PC-9 (cell line): ENCODE measurements at regions not wholly inside any gene's neighbourhood (a gene's known extent, or its start where the extent isn't known, plus 50 kb on each side); places are given as distances from the start of the nearest gene placed in this dataset.

ENCODE experiments used
- EZH2 ChIP-seq: fragments of 200-600 bp; sonication (generic); IDR thresholded peaks from 2 replicates; pipeline ENCODE4 v1.8.0; 2017; ENCODE audit warnings: antibody characterized with exemption, low read depth
- TF ChIP-seq, protein P1 (sequence below): fragments of 200-600 bp; sonication (generic); conservative IDR thresholded peaks from 2 replicates; pipeline ENCODE4 v1.6.1; 2017; ENCODE audit warnings: mixed run types, antibody characterized with exemption, mild to moderate bottlenecking, moderate library complexity

DNA sequence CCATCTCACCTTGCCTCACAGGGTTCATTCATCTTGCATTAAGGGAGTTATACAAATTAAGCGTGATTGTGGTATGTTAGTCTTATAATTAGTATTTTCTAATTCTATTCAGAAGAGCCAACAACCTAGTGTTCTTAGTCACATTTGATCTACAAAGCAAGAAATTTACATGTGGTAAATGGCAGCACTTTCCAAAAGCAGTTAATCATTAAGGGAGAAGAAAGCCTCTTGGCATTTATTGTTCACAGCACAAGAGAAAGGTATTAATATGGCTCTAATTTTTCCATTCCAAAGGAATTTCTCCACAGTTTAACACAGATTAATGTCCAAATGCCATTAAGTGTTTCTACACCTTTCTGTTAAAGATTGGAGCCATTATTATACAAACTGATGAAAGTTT is 1077.1 kb downstream of the ZPLD1 start:
- TF ChIP-seq, protein P1, sequence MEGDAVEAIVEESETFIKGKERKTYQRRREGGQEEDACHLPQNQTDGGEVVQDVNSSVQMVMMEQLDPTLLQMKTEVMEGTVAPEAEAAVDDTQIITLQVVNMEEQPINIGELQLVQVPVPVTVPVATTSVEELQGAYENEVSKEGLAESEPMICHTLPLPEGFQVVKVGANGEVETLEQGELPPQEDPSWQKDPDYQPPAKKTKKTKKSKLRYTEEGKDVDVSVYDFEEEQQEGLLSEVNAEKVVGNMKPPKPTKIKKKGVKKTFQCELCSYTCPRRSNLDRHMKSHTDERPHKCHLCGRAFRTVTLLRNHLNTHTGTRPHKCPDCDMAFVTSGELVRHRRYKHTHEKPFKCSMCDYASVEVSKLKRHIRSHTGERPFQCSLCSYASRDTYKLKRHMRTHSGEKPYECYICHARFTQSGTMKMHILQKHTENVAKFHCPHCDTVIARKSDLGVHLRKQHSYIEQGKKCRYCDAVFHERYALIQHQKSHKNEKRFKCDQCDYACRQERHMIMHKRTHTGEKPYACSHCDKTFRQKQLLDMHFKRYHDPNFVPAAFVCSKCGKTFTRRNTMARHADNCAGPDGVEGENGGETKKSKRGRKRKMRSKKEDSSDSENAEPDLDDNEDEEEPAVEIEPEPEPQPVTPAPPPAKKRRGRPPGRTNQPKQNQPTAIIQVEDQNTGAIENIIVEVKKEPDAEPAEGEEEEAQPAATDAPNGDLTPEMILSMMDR = no peak
- no peak for TF ChIP-seq EZH2
